Neural cell (in vitro differentiated cells): ENCODE measurements at regions not wholly inside any gene's neighbourhood (a gene's known extent, or its start where the extent isn't known, plus 50 kb on each side); places are given as distances from the start of the nearest gene placed in this dataset.

Experiments
- H2AFZ ChIP-seq: fragments of 200-600, 300-800 bp; sonication (generic), shearing (Covaris generic); 2 replicates; pipeline ENCODE4 v1.6.0; 2014; ENCODE audit warnings: low read depth, mild to moderate bottlenecking, antibody characterized with exemption, low read length, moderate library complexity
- H3F3A ChIP-seq: fragments of 200-600 bp; shearing (Covaris generic); 2 replicates; pipeline ENCODE4 v1.6.1; 2016; ENCODE audit warnings: mild to moderate bottlenecking, moderate library complexity, mixed read lengths, antibody characterized with exemption, low read length; ENCODE audit not compliant: insufficient read depth, poor library complexity, severe bottlenecking
- H3K27ac ChIP-seq: fragments of 200-600, 300-800 bp; sonication (generic), shearing (Covaris generic); 2 replicates; pipeline ENCODE4 v1.5.1; 2014; ENCODE audit warnings: mild to moderate bottlenecking, low read length, moderate library complexity
- H3K27me3 ChIP-seq: fragments of 300-800, 200-600 bp; sonication (generic), shearing (Covaris generic); 2 replicates; pipeline ENCODE4 v1.6.0; 2014; ENCODE audit warnings: mild to moderate bottlenecking, low read depth, low read length, moderate library complexity; ENCODE audit not compliant: insufficient read depth
- H3K36me3 ChIP-seq: fragments of 300-800, 200-600 bp; sonication (generic), shearing (Covaris generic); 2 replicates; pipeline ENCODE4 v1.5.1; 2014; ENCODE audit warnings: mild to moderate bottlenecking, antibody characterized with exemption, low read length, moderate library complexity; ENCODE audit not compliant: insufficient read depth
- H3K4me2 ChIP-seq: fragments of 300-800, 200-600 bp; sonication (generic), shearing (Covaris generic); 2 replicates; pipeline ENCODE4 v1.6.0; 2014; ENCODE audit warnings: mild to moderate bottlenecking, low read length
- H3K4me3 ChIP-seq: fragments of 300-800, 200-600 bp; sonication (generic), shearing (Covaris generic); 2 replicates; pipeline ENCODE4 v1.5.1; 2014; ENCODE audit warnings: mild to moderate bottlenecking, low read length, moderate library complexity
- H3K79me2 ChIP-seq: fragments of 200-600 bp; shearing (Covaris generic); replicated peaks from 2 replicates; pipeline ENCODE4 v1.6.0; 2014; ENCODE audit warnings: mild to moderate bottlenecking, low read length, moderate library complexity; ENCODE audit not compliant: insufficient read depth
- H3K9ac ChIP-seq: fragments of 300-800, 200-600 bp; sonication (generic), shearing (Covaris generic); 2 replicates; pipeline ENCODE4 v1.6.1; 2016; ENCODE audit warnings: mild to moderate bottlenecking, low read length, mixed read lengths
- H3K9me2 ChIP-seq: fragments of 200-600 bp; shearing (Covaris generic); 2 replicates; pipeline ENCODE4 v1.6.1; 2016; ENCODE audit warnings: mild to moderate bottlenecking, low read length, mixed read lengths; ENCODE audit not compliant: insufficient read depth
- H3K9me3 ChIP-seq: fragments of 200-600, 300-800 bp; sonication (generic), shearing (Covaris generic); 2 replicates; pipeline ENCODE4 v1.6.1; 2016; ENCODE audit warnings: mild to moderate bottlenecking, mixed run types, low read length, moderate library complexity, mixed read lengths
- H4K20me1 ChIP-seq: fragments of 200-600 bp; shearing (Covaris generic); 2 replicates; pipeline ENCODE4 v1.6.1; 2016; ENCODE audit warnings: mild to moderate bottlenecking, mixed run types; ENCODE audit not compliant: insufficient read depth
- CTCF ChIP-seq: fragments of 450-650 bp; IDR thresholded peaks from 2 replicates; pipeline ENCODE4 v1.5.1; 2014; ENCODE audit warnings: antibody characterized with exemption, mild to moderate bottlenecking, moderate library complexity; ENCODE audit not compliant: poor library complexity, severe bottlenecking
- EP300 ChIP-seq: fragments of 450-650 bp; conservative IDR thresholded peaks from 2 replicates; pipeline ENCODE4 v1.6.1; 2014; ENCODE audit warnings: antibody characterized with exemption, mild to moderate bottlenecking, moderate library complexity; ENCODE audit not compliant: poor library complexity, severe bottlenecking
- EZH2 ChIP-seq: fragments of 200-600, 300-800 bp; shearing (Covaris generic), sonication (generic); IDR thresholded peaks from 2 replicates; pipeline ENCODE4 v1.6.1; 2014; ENCODE audit warnings: antibody characterized with exemption, low read length, borderline replicate concordance, mild to moderate bottlenecking; ENCODE audit not compliant: insufficient read depth, poor library complexity, severe bottlenecking
- MXI1 ChIP-seq: fragments of 450-650 bp; conservative IDR thresholded peaks from 2 replicates; pipeline ENCODE4 v1.6.1; 2014; ENCODE audit warnings: antibody characterized with exemption, mild to moderate bottlenecking; ENCODE audit not compliant: poor library complexity, severe bottlenecking
- POLR2AphosphoS5 ChIP-seq: IDR thresholded peaks from 2 replicates; pipeline ENCODE4 v1.6.1; 2012
- RAD21 ChIP-seq: fragments of 450-650 bp; conservative IDR thresholded peaks from 2 replicates; pipeline ENCODE4 v1.6.1; 2014; ENCODE audit warnings: antibody characterized with exemption, mild to moderate bottlenecking, moderate library complexity
- REST ChIP-seq: IDR thresholded peaks from 2 replicates; pipeline ENCODE4 v1.6.1; 2012; ENCODE audit warnings: borderline replicate concordance
- SMC3 ChIP-seq: fragments of 450-650 bp; conservative IDR thresholded peaks from 2 replicates; pipeline ENCODE4 v1.6.1; 2014; ENCODE audit warnings: antibody characterized with exemption, mild to moderate bottlenecking, moderate library complexity; ENCODE audit not compliant: poor library complexity
- TAF1 ChIP-seq: IDR thresholded peaks from 2 replicates; pipeline ENCODE4 v1.6.1; 2012; ENCODE audit warnings: low read depth

GRCh38 chr4:27242217-27242616, 381.6 kb downstream of the STIM2 start:
- TF ChIP-seq EP300, result no peak
- TF ChIP-seq RAD21, result no peak
- no peak for TF ChIP-seq SMC3
- no peak for TF ChIP-seq CTCF
- TF ChIP-seq REST, result no peak
- no peak for TF ChIP-seq POLR2AphosphoS5
- TF ChIP-seq MXI1, result no peak
- no peak for TF ChIP-seq EZH2
- no peak for TF ChIP-seq TAF1
- H3K27ac ChIP-seq, result no peak overlapping the region
- H3K79me2 ChIP-seq, result no peaks in the 10 kb centered on the region
- no peak overlapping the region for H3K4me2 ChIP-seq
- no peaks in the 10 kb centered on the region for H3F3A ChIP-seq
- no peaks in the 10 kb centered on the region for H3K27me3 ChIP-seq
- no peak overlapping the region for H3K9ac ChIP-seq
- no peaks in the 10 kb centered on the region for H3K36me3 ChIP-seq
- no peak overlapping the region for H3K4me3 ChIP-seq
- H2AFZ ChIP-seq, result no peak overlapping the region
- no peaks in the 10 kb centered on the region for H3K9me2 ChIP-seq
- H3K9me3 ChIP-seq, result no peaks in the 10 kb centered on the region
- H4K20me1 ChIP-seq, result no peaks in the 10 kb centered on the region

GRCh38 chr4:27245216-27245615, 384.6 kb downstream of the STIM2 start:
- no peaks in the 10 kb centered on the region for H3K27me3 ChIP-seq

More at GRCh38 chr4:27245216-27245615, 384.6 kb downstream of the STIM2 start:
- Histone ChIP-seq H2AFZ (no peak overlapping the region), H3K36me3 (no peaks in the 10 kb centered on the region), H3K9me3 (no peaks in the 10 kb centered on the region), H3K27ac (no peak overlapping the region), H3K9me2 (no peaks in the 10 kb centered on the region), H4K20me1 (no peaks in the 10 kb centered on the region), H3K9ac (no peak overlapping the region), H3F3A (no peaks in the 10 kb centered on the region), H3K4me2 (no peak overlapping the region), H3K4me3 (no peak overlapping the region), H3K79me2 (no peaks in the 10 kb centered on the region)
- no peak for TF ChIP-seq MXI1
- TF ChIP-seq CTCF, result no peak
- no peak for TF ChIP-seq REST
- no peak for TF ChIP-seq EP300
- TF ChIP-seq EZH2, result no peak
- TF ChIP-seq TAF1, result no peak
- TF ChIP-seq SMC3, result no peak
- no peak for TF ChIP-seq RAD21
